A549 (cell line): ENCODE measurements at regions not wholly inside any gene's neighbourhood (a gene's known extent, or its start where the extent isn't known, plus 50 kb on each side); places are given as distances from the start of the nearest gene placed in this dataset.
"Not testable (repeated sequence)": the region's sequence is repeated elsewhere in the genome, so short reads cannot be mapped to it uniquely, and the experiment has no call there.

Source experiments
- ATAC-seq, 2 experiments: fragments of 200-7000 bp in 1 of 2; fragments of >200 bp in 1 of 2; cut with Nextera tagmentation in 1 of 2; cut with Tn5 transposase in 1 of 2; 3 replicates each; pipeline versions ENCODE4 v1.8.0 to v1.9.1; 2018 to 2020; ENCODE audit warnings: mild to moderate bottlenecking in 1 of 2, moderate library complexity in 1 of 2
- CTCF ChIA-PET: fragments of 300-600 bp; sonication (Branson Sonifier 250); formaldehyde crosslinking; extraction: SDS; loops from one replicate; lab custom pipeline; 2021; ENCODE audit warnings: antibody characterized with exemption, inconsistent platforms; lab: Yijun Ruan, JAX
- POLR2A ChIA-PET: fragments of 350-600 bp; formaldehyde crosslinking; extraction: SDS; loops from one replicate; lab custom pipeline; 2021; ENCODE audit warnings: antibody characterized with exemption, inconsistent platforms; lab: Yijun Ruan, JAX
- DNase-seq, 2 experiments: peaks; one replicate each; pipeline versions ENCODE4 v3.0.0 to v3.0.0-alpha.2; 2011 to 2016; ENCODE audit warnings: low read depth in 1 of 2, low spot score in 1 of 2
- FAIRE-seq: peaks from 2 replicates; lab custom pipeline; 2011; peaks lifted over from hg19 to GRCh38; lab: Jason Lieb, UNC
- H3K27ac ChIP-seq, 2 experiments: fragments of >200 bp; sonication (Bioruptor Twin); formaldehyde crosslinking; 3 replicates each; pipeline ENCODE4 v1.5.1; 2016 to 2017
- H3K4me1 ChIP-seq: fragments of >200 bp; sonication (Bioruptor Twin); formaldehyde crosslinking; 3 replicates; pipeline ENCODE4 v1.6.1; 2016
- H3K4me2 ChIP-seq: fragments of >200 bp; sonication (Bioruptor Twin); formaldehyde crosslinking; 3 replicates; pipeline ENCODE4 v1.6.1; 2016
- H3K4me3 ChIP-seq: fragments of >200 bp; sonication (Bioruptor Twin); formaldehyde crosslinking; 3 replicates; pipeline ENCODE4 v1.5.1; 2016
- H3K9me3 ChIP-seq: fragments of >200 bp; sonication (Bioruptor Twin); formaldehyde crosslinking; 3 replicates; pipeline ENCODE4 v1.6.1; 2016
- CBX2 ChIP-seq: fragments of 200-600 bp; sonication (generic); IDR thresholded peaks from 2 replicates; pipeline ENCODE4 v1.6.1; 2016; ENCODE audit warnings: low read depth, mild to moderate bottlenecking, borderline replicate concordance
- CEBPB ChIP-seq, 2 experiments: fragments of >200 bp in 1 of 2; sonication (Bioruptor Twin) in 1 of 2; formaldehyde crosslinking in 1 of 2; IDR thresholded peaks; 2 replicates each; pipeline ENCODE4 v1.6.1; 2012 to 2016
- CHD2 ChIP-seq: fragments of 150-350 bp; IDR thresholded peaks from 2 replicates; pipeline ENCODE4 v1.6.1; 2014; ENCODE audit warnings: low read length; ENCODE audit not compliant: partially characterized antibody
- ESRRA ChIP-seq: fragments of 150-350 bp; IDR thresholded peaks from 2 replicates; pipeline ENCODE4 v1.6.1; 2014; ENCODE audit warnings: mild to moderate bottlenecking, low read length, borderline replicate concordance
- FOSB ChIP-seq: fragments of 250-450 bp; sonication (Bioruptor Pico); IDR thresholded peaks from 2 replicates; pipeline ENCODE4 v1.5.0; 2020; ENCODE audit warnings: mild to moderate bottlenecking, moderate library complexity
- FOSL2 ChIP-seq, 2 experiments: fragments of 450-650 bp in 1 of 2; fragments of >200 bp in 1 of 2; sonication (Bioruptor Twin) in 1 of 2; formaldehyde crosslinking; IDR thresholded peaks; 2 replicates each; pipeline versions ENCODE4 v1.5.0 to v1.6.1; 2016 to 2020; ENCODE audit warnings: mild to moderate bottlenecking in 1 of 2, moderate library complexity in 1 of 2
- FOXS1 ChIP-seq: fragments of 250-450 bp; sonication (Bioruptor Pico); IDR thresholded peaks from 2 replicates; pipeline ENCODE4 v1.5.0; 2020; ENCODE audit warnings: mild to moderate bottlenecking, moderate library complexity
- HEYL ChIP-seq: fragments of 250-450 bp; sonication (Bioruptor Pico); IDR thresholded peaks from 2 replicates; pipeline ENCODE4 v1.8.0; 2021; ENCODE audit warnings: mild to moderate bottlenecking, moderate library complexity
- HOXB5 ChIP-seq: fragments of 250-450 bp; sonication (Bioruptor Pico); IDR thresholded peaks from 2 replicates; pipeline ENCODE4 v1.5.0; 2020; ENCODE audit warnings: mild to moderate bottlenecking, moderate library complexity
- MAFK ChIP-seq: fragments of 450-650 bp; IDR thresholded peaks from 2 replicates; pipeline ENCODE4 v1.6.1; 2014; ENCODE audit not compliant: partially characterized antibody
- MAZ ChIP-seq: fragments of 150-350 bp; IDR thresholded peaks from 2 replicates; pipeline ENCODE4 v1.6.1; 2014; ENCODE audit warnings: antibody characterized with exemption, low read depth, low read length, borderline replicate concordance
- NPAS2 ChIP-seq: fragments of 250-450 bp; sonication (Bioruptor Pico); IDR thresholded peaks from 2 replicates; pipeline ENCODE4 v1.8.0; 2022; ENCODE audit warnings: mild to moderate bottlenecking, moderate library complexity, borderline replicate concordance
- NR3C1 ChIP-seq: fragments of >200 bp; sonication (Bioruptor Twin); formaldehyde crosslinking; IDR thresholded peaks from 3 replicates; pipeline ENCODE4 v1.6.1; 2017
- PHF8 ChIP-seq: fragments of 200-600 bp; sonication (generic); IDR thresholded peaks from 2 replicates; pipeline ENCODE4 v1.6.1; 2016; ENCODE audit warnings: low read depth, mild to moderate bottlenecking, antibody characterized with exemption, moderate library complexity, borderline replicate concordance
- POLR2A ChIP-seq: IDR thresholded peaks from 2 replicates; pipeline ENCODE4 v1.6.1; 2012; ENCODE audit warnings: mild to moderate bottlenecking, low read length
- POLR2AphosphoS2 ChIP-seq: conservative IDR thresholded peaks from 2 replicates; pipeline ENCODE4 v1.6.1; 2012; ENCODE audit warnings: low read length, improper control_type of control experiment, inconsistent platforms
- RARB ChIP-seq: fragments of 250-450 bp; sonication (Bioruptor Pico); IDR thresholded peaks from 2 replicates; pipeline ENCODE4 v1.8.0; 2021; ENCODE audit warnings: mild to moderate bottlenecking, moderate library complexity
- RCOR1 ChIP-seq: fragments of 150-350 bp; IDR thresholded peaks from 2 replicates; pipeline ENCODE4 v1.6.1; 2014; ENCODE audit warnings: antibody characterized with exemption, low read length, low read depth
- RFX5 ChIP-seq: fragments of 450-650 bp; IDR thresholded peaks from 2 replicates; pipeline ENCODE4 v1.7.1; 2014; ENCODE audit warnings: antibody characterized with exemption, mild to moderate bottlenecking, moderate library complexity
- RNF2 ChIP-seq: fragments of 200-600 bp; sonication (generic); IDR thresholded peaks from 2 replicates; pipeline ENCODE4 v1.6.1; 2016; ENCODE audit warnings: low read depth, mild to moderate bottlenecking, antibody characterized with exemption, moderate library complexity, borderline replicate concordance
- TFCP2L1 ChIP-seq: fragments of 250-450 bp; sonication (Bioruptor Pico); IDR thresholded peaks from 2 replicates; pipeline ENCODE4 v1.5.0; 2021; ENCODE audit warnings: mild to moderate bottlenecking
- TP53 ChIP-seq: fragments of 250-450 bp; sonication (Bioruptor Pico); IDR thresholded peaks from 2 replicates; pipeline ENCODE4 v1.5.0; 2021; ENCODE audit warnings: mild to moderate bottlenecking, moderate library complexity
- ZC3H11A ChIP-seq: fragments of 450-650 bp; IDR thresholded peaks from 2 replicates; pipeline ENCODE4 v1.6.1; 2014; ENCODE audit warnings: antibody characterized with exemption, mild to moderate bottlenecking
- WGBS: methylation state at CpG from one replicate; pipeline ENCODE4 v1.1.6; 2017; ENCODE audit errors: missing lambda C conversion rate; 5-methylcytosine and 5-hydroxymethylcytosine counted together
- TF ChIP-seq, protein P1 (sequence below): fragments of >200 bp; sonication (Bioruptor Twin); formaldehyde crosslinking; IDR thresholded peaks from 2 replicates; pipeline ENCODE4 v1.6.1; 2016
- TF ChIP-seq, protein P2 (sequence below): fragments of >200 bp; sonication (Bioruptor Twin); formaldehyde crosslinking; IDR thresholded peaks from 3 replicates; pipeline ENCODE4 v1.6.1; 2016
- TF ChIP-seq, protein P3 (sequence below): fragments of 450-650 bp; IDR thresholded peaks from 2 replicates; pipeline ENCODE4 v1.6.1; 2014; ENCODE audit warnings: antibody characterized with exemption
- TF ChIP-seq, protein P4 (sequence below): IDR thresholded peaks from 2 replicates; pipeline ENCODE4 v1.6.1; 2012
- TF ChIP-seq, protein P5 (sequence below): IDR thresholded peaks from 2 replicates; pipeline ENCODE4 v1.6.1; 2012; ENCODE audit warnings: low read depth, borderline replicate concordance

DNA sequence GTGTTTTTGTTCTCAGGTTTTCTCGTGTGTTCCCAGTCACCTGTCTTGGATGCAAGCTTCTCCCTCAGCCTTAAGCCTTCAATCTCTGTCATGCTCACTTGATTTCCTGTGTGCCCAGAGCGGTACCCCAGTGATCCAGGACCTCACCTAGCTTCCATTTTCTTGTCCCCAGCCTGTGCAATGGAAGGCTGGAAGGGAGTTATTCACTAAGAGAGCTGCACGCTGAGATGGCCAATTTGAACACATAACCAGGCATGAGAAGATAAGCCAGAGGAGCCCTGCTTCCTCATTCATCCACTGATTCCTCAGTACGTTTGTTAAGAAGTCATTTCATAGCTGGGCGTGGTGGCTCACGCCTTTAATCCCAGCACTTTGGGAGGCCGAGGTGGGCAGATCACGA lies 130.8 kb upstream of the SERPINE2 start:
- TF ChIP-seq CBX2 (no peak), RCOR1 (no peak), FOSL2 (IDR thresholded peaks at IDR 0.05) (no peak), FOSL2 (CRISPR knock-in tag; IDR thresholded peaks at IDR 0.05) (no peak), NPAS2 (CRISPR knock-in tag) (no peak), RFX5 (no peak), HEYL (CRISPR knock-in tag) (no peak), CHD2 (no peak), HOXB5 (CRISPR knock-in tag) (no peak), NR3C1 (no peak)
- TF ChIP-seq, protein P1, sequence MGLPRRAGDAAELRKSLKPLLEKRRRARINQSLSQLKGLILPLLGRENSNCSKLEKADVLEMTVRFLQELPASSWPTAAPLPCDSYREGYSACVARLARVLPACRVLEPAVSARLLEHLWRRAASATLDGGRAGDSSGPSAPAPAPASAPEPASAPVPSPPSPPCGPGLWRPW: no peak
- TF ChIP-seq, protein P2, sequence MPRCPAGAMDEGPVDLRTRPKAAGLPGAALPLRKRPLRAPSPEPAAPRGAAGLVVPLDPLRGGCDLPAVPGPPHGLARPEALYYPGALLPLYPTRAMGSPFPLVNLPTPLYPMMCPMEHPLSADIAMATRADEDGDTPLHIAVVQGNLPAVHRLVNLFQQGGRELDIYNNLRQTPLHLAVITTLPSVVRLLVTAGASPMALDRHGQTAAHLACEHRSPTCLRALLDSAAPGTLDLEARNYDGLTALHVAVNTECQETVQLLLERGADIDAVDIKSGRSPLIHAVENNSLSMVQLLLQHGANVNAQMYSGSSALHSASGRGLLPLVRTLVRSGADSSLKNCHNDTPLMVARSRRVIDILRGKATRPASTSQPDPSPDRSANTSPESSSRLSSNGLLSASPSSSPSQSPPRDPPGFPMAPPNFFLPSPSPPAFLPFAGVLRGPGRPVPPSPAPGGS: no peak
- FAIRE-seq (no peak), DNase-seq (no peak), ATAC-seq (no peak)
- H3K27ac ChIP-seq: no peak overlapping the region
- CTCF ChIA-PET: interaction anchor here (1.5 kb wide), 1 partner anchor 115 kb away, joined by 4 read pairs; no protein-coding TSS in a partner anchor
- H3K4me3 ChIP-seq: no peak overlapping the region
- H3K4me2 ChIP-seq: no peak overlapping the region
- H3K9me3 ChIP-seq: no peaks in the 10 kb centered on the region
- H3K4me1 ChIP-seq: no peaks in the 10 kb centered on the region
- WGBS: 87% methylated on average over 8 of the region's 8 CpGs
- POLR2A ChIA-PET: no interaction called here

DNA sequence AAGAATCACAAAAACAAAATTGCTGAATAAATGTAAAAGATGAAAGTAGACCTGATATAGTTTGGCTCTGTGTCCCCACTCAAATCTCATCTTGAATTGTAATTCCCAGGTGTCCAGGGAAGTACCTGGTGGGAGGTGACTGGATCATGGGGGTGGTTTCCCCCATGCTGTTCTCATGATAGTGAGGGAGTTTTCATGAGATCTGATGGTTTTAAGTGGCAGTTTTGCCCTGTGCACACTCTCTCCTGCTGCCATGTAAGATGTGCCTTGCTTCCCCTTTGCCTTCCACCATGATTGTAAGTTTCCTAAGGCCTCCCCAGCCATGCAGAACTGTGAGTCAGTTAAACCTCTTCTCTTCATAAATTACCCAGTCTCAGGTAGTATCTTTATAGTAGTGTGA lies 128.7 kb upstream of the SERPINE2 start:
- POLR2A ChIA-PET, DNase-seq, ATAC-seq, FAIRE-seq, H3K4me3 ChIP-seq, CTCF ChIA-PET, H3K27ac ChIP-seq, H3K9me3 ChIP-seq, H3K4me2 ChIP-seq: not testable (repeated sequence)
- H3K4me1 ChIP-seq: peaks cover 16% of the 10 kb centered on the region

DNA sequence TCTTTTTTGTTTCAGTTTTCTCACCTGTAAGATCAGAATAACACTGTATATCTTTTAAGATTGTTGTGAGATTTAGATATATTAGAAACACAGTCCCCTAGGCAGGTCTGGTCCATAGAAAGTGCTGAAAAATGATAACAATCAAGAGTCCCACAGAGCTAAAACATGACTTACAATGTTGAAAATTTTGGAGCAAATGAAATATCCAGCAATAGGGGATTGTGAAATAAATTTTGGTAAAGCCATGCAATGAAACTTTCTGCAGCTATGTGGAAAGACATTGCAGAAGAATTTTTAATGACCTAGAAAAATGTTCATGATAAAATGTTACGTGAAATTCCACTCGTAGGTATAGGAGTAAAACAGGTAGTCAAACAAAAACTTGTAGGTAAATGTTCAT lies 127.6 kb upstream of the SERPINE2 start:
- ChIA-PET CTCF (no interaction called here), POLR2A (no interaction called here)
- DNase-seq: no peak
- no peak for TF ChIP-seq POLR2AphosphoS2
- TF ChIP-seq, protein P3, sequence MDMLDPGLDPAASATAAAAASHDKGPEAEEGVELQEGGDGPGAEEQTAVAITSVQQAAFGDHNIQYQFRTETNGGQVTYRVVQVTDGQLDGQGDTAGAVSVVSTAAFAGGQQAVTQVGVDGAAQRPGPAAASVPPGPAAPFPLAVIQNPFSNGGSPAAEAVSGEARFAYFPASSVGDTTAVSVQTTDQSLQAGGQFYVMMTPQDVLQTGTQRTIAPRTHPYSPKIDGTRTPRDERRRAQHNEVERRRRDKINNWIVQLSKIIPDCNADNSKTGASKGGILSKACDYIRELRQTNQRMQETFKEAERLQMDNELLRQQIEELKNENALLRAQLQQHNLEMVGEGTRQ: no peak
- TF ChIP-seq, protein P4, sequence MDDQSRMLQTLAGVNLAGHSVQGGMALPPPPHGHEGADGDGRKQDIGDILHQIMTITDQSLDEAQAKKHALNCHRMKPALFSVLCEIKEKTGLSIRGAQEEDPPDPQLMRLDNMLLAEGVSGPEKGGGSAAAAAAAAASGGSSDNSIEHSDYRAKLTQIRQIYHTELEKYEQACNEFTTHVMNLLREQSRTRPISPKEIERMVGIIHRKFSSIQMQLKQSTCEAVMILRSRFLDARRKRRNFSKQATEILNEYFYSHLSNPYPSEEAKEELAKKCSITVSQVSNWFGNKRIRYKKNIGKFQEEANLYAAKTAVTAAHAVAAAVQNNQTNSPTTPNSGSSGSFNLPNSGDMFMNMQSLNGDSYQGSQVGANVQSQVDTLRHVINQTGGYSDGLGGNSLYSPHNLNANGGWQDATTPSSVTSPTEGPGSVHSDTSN: no peak
- TF ChIP-seq FOSL2 (IDR thresholded peaks at IDR 0.05): no peak
- no peak for TF ChIP-seq FOSL2 (CRISPR knock-in tag; IDR thresholded peaks at IDR 0.05)
- TF ChIP-seq MAFK: no peak
- no peak for TF ChIP-seq CEBPB (IDR thresholded peaks at IDR 0.05)
- no peak for TF ChIP-seq TFCP2L1 (CRISPR knock-in tag)
- no peak for TF ChIP-seq CHD2
- no peak for TF ChIP-seq PHF8
- no peak for TF ChIP-seq POLR2A
- no peak for TF ChIP-seq RNF2
- TF ChIP-seq MAZ: no peak
- TF ChIP-seq ESRRA: no peak
- TF ChIP-seq FOXS1 (CRISPR knock-in tag): no peak
- no peak for TF ChIP-seq TP53
- TF ChIP-seq, protein P5, sequence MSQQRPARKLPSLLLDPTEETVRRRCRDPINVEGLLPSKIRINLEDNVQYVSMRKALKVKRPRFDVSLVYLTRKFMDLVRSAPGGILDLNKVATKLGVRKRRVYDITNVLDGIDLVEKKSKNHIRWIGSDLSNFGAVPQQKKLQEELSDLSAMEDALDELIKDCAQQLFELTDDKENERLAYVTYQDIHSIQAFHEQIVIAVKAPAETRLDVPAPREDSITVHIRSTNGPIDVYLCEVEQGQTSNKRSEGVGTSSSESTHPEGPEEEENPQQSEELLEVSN: no peak
- TF ChIP-seq, protein P2: no peak
- no peak for TF ChIP-seq ZC3H11A
- TF ChIP-seq FOSB: no peak
- TF ChIP-seq RARB (CRISPR knock-in tag): no peak
- ATAC-seq: no peak
- Histone ChIP-seq H3K4me2 (no peak overlapping the region), H3K9me3 (no peaks in the 10 kb centered on the region), H3K27ac (no peak overlapping the region), H3K4me1 (peaks cover 28% of the 10 kb centered on the region), H3K4me3 (no peak overlapping the region)
- FAIRE-seq: no peak
- WGBS: 83% methylated on average over 2 of the region's 2 CpGs
